ENCODE measurements at regions not wholly inside any gene's neighbourhood (a gene's known extent, or its start where the extent isn't known, plus 50 kb on each side); places are given as distances from the start of the nearest gene placed in this dataset.

DNA sequence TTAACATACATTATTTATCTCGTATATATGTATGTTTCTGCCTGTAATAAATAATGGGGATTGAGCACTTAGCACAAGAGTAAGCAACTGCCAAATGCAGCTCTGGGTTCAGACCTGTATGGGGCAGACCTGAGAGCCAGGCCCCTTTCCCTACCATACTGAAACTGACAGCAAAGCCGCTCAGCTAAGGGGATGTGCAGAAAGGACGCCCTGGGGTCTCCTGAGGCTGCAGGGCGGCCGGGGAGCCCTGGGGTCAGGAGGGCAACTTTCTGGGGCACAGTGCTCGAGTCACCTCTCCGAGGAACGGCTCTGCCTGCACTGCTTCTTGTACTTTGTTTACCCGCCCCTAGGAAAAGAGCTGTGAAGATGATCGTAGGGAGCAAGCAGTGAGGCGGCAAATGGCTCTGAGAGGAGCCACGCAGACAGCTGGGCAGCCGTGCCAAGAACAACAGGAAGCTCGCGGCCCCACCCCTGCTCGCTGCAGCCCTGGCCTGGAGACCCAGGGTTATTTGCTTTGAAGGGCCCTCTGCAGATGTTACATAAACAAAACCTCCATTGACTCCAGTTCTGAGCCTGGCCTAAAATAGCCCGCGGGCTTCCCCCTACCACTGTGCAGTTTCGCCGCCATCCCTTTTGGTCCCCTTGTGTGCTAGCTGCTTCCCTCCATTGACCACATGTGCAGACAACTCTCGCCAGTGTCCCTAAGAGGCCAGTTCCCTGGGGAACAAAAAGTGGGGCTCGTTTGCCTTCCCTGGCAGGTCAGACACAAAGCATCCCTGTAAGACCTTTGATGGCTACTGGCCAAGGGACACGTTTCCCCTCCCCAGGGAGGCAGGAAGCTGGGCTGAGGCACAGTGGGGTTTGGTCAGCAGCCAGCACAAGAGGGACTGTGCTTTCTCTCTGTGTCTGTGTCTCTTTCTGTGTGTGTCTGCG, 111.3 kb upstream of the LNX1 start (continued):
- TF ChIP-seq, protein P1, sequence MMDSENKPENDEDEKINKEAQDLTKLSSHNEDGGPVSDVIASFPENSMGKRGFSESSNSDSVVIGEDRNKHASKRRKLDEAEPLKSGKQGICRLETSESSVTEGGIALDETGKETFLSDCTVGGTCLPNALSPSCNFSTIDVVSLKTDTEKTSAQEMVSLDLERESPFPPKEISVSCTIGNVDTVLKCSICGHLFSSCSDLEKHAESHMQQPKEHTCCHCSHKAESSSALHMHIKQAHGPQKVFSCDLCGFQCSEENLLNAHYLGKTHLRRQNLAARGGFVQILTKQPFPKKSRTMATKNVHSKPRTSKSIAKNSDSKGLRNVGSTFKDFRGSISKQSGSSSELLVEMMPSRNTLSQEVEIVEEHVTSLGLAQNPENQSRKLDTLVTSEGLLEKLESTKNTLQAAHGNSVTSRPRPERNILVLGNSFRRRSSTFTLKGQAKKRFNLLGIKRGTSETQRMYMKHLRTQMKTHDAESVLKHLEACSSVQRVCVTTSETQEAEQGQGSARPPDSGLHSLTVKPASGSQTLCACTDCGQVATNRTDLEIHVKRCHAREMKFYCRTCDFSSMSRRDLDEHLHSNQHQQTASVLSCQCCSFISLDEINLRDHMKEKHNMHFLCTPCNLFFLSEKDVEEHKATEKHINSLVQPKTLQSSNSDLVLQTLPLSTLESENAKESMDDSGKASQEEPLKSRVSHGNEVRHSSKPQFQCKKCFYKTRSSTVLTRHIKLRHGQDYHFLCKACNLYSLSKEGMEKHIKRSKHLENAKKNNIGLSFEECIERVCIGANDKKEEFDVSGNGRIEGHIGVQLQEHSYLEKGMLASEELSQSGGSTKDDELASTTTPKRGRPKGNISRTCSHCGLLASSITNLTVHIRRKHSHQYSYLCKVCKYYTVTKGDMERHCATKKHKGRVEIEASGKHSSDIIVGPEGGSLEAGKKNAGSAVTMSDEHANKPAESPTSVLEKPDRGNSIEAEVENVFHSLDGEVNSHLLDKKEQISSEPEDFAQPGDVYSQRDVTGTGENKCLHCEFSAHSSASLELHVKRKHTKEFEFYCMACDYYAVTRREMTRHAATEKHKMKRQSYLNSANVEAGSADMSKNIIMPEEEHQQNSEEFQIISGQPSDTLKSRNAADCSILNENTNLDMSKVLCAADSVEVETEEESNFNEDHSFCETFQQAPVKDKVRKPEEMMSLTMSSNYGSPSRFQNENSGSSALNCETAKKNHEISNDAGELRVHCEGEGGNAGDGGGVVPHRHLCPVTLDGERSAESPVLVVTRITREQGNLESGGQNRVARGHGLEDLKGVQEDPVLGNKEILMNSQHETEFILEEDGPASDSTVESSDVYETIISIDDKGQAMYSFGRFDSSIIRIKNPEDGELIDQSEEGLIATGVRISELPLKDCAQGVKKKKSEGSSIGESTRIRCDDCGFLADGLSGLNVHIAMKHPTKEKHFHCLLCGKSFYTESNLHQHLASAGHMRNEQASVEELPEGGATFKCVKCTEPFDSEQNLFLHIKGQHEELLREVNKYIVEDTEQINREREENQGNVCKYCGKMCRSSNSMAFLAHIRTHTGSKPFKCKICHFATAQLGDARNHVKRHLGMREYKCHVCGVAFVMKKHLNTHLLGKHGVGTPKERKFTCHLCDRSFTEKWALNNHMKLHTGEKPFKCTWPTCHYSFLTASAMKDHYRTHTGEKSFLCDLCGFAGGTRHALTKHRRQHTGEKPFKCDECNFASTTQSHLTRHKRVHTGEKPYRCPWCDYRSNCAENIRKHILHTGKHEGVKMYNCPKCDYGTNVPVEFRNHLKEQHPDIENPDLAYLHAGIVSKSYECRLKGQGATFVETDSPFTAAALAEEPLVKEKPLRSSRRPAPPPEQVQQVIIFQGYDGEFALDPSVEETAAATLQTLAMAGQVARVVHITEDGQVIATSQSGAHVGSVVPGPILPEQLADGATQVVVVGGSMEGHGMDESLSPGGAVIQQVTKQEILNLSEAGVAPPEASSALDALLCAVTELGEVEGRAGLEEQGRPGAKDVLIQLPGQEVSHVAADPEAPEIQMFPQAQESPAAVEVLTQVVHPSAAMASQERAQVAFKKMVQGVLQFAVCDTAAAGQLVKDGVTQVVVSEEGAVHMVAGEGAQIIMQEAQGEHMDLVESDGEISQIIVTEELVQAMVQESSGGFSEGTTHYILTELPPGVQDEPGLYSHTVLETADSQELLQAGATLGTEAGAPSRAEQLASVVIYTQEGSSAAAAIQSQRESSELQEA (CRISPR knock-in tag; IDR thresholded peaks at IDR 0.05; ENCODE audit: not compliant biosample characterization), result no peak
- TF ChIP-seq, protein P2, sequence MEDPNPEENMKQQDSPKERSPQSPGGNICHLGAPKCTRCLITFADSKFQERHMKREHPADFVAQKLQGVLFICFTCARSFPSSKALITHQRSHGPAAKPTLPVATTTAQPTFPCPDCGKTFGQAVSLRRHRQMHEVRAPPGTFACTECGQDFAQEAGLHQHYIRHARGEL (CRISPR knock-in tag; IDR thresholded peaks at IDR 0.05), result no peak
- no peak for TF ChIP-seq ZFP36 (IDR thresholded peaks at IDR 0.05; ENCODE audit: borderline replicate concordance, low read depth, low read length, partially characterized antibody)
- TF ChIP-seq, protein P3, sequence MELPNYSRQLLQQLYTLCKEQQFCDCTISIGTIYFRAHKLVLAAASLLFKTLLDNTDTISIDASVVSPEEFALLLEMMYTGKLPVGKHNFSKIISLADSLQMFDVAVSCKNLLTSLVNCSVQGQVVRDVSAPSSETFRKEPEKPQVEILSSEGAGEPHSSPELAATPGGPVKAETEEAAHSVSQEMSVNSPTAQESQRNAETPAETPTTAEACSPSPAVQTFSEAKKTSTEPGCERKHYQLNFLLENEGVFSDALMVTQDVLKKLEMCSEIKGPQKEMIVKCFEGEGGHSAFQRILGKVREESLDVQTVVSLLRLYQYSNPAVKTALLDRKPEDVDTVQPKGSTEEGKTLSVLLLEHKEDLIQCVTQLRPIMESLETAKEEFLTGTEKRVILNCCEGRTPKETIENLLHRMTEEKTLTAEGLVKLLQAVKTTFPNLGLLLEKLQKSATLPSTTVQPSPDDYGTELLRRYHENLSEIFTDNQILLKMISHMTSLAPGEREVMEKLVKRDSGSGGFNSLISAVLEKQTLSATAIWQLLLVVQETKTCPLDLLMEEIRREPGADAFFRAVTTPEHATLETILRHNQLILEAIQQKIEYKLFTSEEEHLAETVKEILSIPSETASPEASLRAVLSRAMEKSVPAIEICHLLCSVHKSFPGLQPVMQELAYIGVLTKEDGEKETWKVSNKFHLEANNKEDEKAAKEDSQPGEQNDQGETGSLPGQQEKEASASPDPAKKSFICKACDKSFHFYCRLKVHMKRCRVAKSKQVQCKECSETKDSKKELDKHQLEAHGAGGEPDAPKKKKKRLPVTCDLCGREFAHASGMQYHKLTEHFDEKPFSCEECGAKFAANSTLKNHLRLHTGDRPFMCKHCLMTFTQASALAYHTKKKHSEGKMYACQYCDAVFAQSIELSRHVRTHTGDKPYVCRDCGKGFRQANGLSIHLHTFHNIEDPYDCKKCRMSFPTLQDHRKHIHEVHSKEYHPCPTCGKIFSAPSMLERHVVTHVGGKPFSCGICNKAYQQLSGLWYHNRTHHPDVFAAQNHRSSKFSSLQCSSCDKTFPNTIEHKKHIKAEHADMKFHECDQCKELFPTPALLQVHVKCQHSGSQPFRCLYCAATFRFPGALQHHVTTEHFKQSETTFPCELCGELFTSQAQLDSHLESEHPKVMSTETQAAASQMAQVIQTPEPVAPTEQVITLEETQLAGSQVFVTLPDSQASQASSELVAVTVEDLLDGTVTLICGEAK (IDR thresholded peaks at IDR 0.05), result no peak
- TF ChIP-seq, protein P3 (CRISPR knock-in tag; IDR thresholded peaks at IDR 0.05), result no peak
- 0 out of 2 replicates have a peak, but pooled peaks have one; percentile 27 for TF ChIP-seq ARNT2 (CRISPR knock-in tag; IDR thresholded peaks at IDR 0.05; ENCODE audit: low read depth)
- no peak for TF ChIP-seq ZNF331 (CRISPR knock-in tag; IDR thresholded peaks at IDR 0.05)
- no peak for TF ChIP-seq ZNF136 (CRISPR knock-in tag; IDR thresholded peaks at IDR 0.05; ENCODE audit: low read depth)
- TF ChIP-seq ZNF598 (CRISPR knock-in tag; IDR thresholded peaks at IDR 0.05; ENCODE audit: borderline replicate concordance), result no peak
- no peak for TF ChIP-seq SMAD1 (CRISPR knock-in tag; IDR thresholded peaks at IDR 0.05; ENCODE audit: borderline replicate concordance, low read depth)
